Skeletal muscle satellite cell (primary cell): ENCODE measurements at regions not wholly inside any gene's neighbourhood (a gene's known extent, or its start where the extent isn't known, plus 50 kb on each side); places are given as distances from the start of the nearest gene placed in this dataset.

Experiments
- H3K27me3 ChIP-seq: 2 replicates; pipeline ENCODE4 v1.7.0; 2013; ENCODE audit warnings: low read length; ENCODE audit not compliant: control insufficient read depth, insufficient read depth
- H3K36me3 ChIP-seq: 2 replicates; pipeline ENCODE4 v1.7.0; 2013; ENCODE audit warnings: mild to moderate bottlenecking, control low read depth, low read length; ENCODE audit not compliant: insufficient read depth
- H3K4me1 ChIP-seq: 2 replicates; pipeline ENCODE4 v1.7.0; 2013; ENCODE audit warnings: low read length; ENCODE audit not compliant: control insufficient read depth, insufficient read depth
- H3K4me2 ChIP-seq: 2 replicates; pipeline ENCODE4 v1.7.0; 2013; ENCODE audit warnings: mild to moderate bottlenecking, low read length
- H3K4me3 ChIP-seq: 2 replicates; pipeline ENCODE4 v1.7.0; 2013; ENCODE audit warnings: low read length
- H3K9ac ChIP-seq: 2 replicates; pipeline ENCODE4 v1.7.0; 2013; ENCODE audit warnings: mild to moderate bottlenecking, low read depth, low read length, moderate library complexity
- H3K9me3 ChIP-seq: replicated peaks from 2 replicates; pipeline ENCODE4 v1.7.0; 2013; ENCODE audit warnings: mild to moderate bottlenecking, control low read depth, low read length

DNA sequence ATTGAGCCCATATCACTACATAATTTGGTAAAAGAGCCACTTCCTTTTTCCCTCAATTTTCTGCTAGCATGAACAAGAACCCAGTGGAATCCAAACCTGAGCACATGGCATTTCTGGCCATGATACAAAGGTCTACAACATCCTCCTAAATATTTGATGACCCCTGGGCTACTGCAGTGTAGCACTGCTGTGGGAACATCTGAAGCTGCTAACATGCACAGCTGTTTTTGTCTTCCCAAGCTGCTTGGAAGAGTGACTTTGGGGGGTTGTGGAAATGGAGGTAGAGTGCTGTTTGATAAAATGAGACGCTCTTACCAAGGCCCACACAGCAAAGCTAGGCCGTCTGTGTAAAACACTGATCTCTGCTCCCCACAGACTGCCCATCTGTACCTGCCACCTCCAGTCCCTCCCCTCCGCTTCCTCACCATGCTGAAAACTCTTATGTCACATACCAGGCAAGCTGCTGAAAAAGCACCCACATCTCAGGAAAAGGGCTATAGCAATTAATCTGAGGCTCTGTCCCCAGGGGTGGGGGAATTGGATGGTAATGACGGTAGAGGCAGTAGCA, 197.2 kb upstream of the HNRNPA3 start:
- peaks cover 1% of the 10 kb centered on the region for H3K27me3 ChIP-seq
- H3K9ac ChIP-seq = no peak overlapping the region
- H3K4me3 ChIP-seq = no peak overlapping the region
- H3K36me3 ChIP-seq = no peaks in the 10 kb centered on the region
- no peaks in the 10 kb centered on the region for H3K9me3 ChIP-seq
- H3K4me2 ChIP-seq = no peak overlapping the region
- no peaks in the 10 kb centered on the region for H3K4me1 ChIP-seq

DNA sequence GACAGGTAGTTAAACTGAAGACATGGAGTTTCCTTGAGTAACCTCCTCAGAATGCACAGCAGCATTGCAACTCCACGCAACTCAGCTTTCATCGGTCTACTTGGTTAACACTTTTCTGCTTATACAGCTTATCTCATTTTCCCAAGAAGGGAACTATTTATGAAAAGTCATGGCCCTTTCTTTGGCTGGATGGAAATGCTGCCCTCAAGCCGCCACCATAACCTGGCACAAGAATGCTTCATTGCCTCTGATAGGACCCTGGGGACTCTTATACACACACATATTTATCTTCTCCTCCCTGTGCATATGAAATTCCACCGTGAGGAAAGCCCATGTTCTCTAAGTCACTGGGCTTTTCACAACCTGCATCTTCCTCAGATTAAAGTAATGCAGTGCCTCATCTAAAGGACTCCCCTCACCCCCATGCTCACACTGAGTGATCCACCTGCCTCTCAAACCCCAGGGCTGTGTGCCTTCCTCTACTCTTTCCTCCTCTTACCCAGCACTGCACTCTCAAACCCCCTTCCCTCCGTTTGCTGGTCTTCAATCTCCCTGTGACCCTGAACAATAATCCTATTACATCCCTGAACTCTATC, 192.0 kb upstream of the HNRNPA3 start:
- Histone ChIP-seq H3K36me3 (no peaks in the 10 kb centered on the region), H3K9me3 (no peaks in the 10 kb centered on the region), H3K4me2 (no peak overlapping the region), H3K27me3 (peaks cover 18% of the 10 kb centered on the region), H3K4me1 (no peaks in the 10 kb centered on the region), H3K9ac (no peak overlapping the region), H3K4me3 (no peak overlapping the region)

DNA sequence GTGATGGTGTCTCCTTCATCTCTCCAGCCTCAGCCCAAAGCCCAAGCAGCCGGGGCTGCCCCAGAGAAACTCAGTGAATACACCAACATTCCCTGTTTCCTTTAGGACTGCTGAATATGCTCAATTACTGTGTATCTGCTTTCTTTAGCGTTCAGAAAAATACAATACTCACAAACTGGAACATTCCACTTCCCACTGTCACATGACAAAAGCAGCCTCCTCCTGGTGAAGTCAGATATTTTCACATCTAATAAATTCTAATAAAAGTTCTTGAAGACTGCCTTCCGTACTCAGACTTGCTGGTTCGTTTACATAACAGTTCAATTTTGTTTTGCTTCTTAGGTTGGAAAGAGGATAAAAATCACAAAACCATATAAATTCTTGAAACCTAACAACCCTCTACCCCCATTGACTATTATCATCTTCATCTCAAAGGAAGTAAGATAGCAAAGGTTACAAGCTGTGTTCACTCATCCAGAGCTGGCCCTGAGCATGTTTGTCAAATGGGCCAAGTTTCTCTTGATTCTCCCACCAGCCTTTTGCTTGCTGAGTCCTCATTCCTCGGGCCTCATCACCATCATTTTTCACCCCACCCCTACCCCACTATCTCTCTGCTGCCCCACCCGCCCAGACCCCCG, 190.8 kb upstream of the HNRNPA3 start:
- Histone ChIP-seq H3K9me3 (no peaks in the 10 kb centered on the region), H3K4me1 (no peaks in the 10 kb centered on the region), H3K9ac (no peak overlapping the region), H3K27me3 (peaks cover 18% of the 10 kb centered on the region), H3K4me3 (no peak overlapping the region), H3K36me3 (no peaks in the 10 kb centered on the region), H3K4me2 (no peak overlapping the region)

GRCh38 chr2:177024765-177025164, 187.8 kb upstream of the HNRNPA3 start:
- Histone ChIP-seq H3K4me2 (no peak overlapping the region), H3K4me1 (no peaks in the 10 kb centered on the region), H3K27me3 (peaks cover 18% of the 10 kb centered on the region), H3K9ac (no peak overlapping the region), H3K4me3 (no peak overlapping the region), H3K36me3 (no peaks in the 10 kb centered on the region), H3K9me3 (no peaks in the 10 kb centered on the region)

- Histone ChIP-seq H3K4me2 (no peak overlapping the region), H3K36me3 (no peaks in the 10 kb centered on the region), H3K9me3 (no peaks in the 10 kb centered on the region), H3K9ac (no peak overlapping the region), H3K4me3 (no peak overlapping the region), H3K4me1 (no peaks in the 10 kb centered on the region), H3K27me3 (peaks cover 11% of the 10 kb centered on the region)
Observed at GRCh38 chr2:177026253-177026652, 186.3 kb upstream of the HNRNPA3 start.

- peaks cover 8% of the 10 kb centered on the region for H3K27me3 ChIP-seq
- H3K9ac ChIP-seq = no peak overlapping the region
- H3K4me1 ChIP-seq = no peaks in the 10 kb centered on the region
- H3K4me2 ChIP-seq = no peak overlapping the region
- no peaks in the 10 kb centered on the region for H3K9me3 ChIP-seq
- no peak overlapping the region for H3K4me3 ChIP-seq
- no peaks in the 10 kb centered on the region for H3K36me3 ChIP-seq
Observed at GRCh38 chr2:177026956-177027355, 185.6 kb upstream of the HNRNPA3 start.

- H3K9me3 ChIP-seq = no peaks in the 10 kb centered on the region
- H3K9ac ChIP-seq = no peak overlapping the region
- H3K4me2 ChIP-seq = no peak overlapping the region
- H3K36me3 ChIP-seq = no peaks in the 10 kb centered on the region
- no peaks in the 10 kb centered on the region for H3K4me1 ChIP-seq
- H3K4me3 ChIP-seq = no peak overlapping the region
- peaks cover 6% of the 10 kb centered on the region for H3K27me3 ChIP-seq
Observed at GRCh38 chr2:177028296-177028695, 184.3 kb upstream of the HNRNPA3 start.

DNA sequence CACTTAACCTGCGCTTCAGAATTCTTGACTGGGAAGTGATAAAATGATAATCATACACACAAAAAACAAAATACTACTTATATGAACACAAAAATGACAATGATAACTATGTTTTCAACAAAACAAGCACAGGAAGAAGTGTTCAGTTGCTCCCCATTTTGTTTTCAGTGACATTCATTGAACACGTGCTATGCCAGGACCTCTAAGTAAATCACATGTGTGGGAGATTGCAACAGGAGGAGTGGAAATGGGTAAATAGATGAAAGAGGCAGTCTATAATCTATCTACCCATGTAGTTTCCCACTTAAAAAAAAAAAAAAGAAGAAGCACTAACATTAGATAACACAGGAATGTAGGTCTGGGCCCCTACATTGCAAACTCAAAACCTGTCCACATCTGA, 183.5 kb upstream of the HNRNPA3 start:
- Histone ChIP-seq H3K4me1 (no peaks in the 10 kb centered on the region), H3K4me2 (no peak overlapping the region), H3K4me3 (no peak overlapping the region), H3K27me3 (peaks cover 2% of the 10 kb centered on the region), H3K9ac (no peak overlapping the region), H3K36me3 (no peaks in the 10 kb centered on the region), H3K9me3 (no peaks in the 10 kb centered on the region)

- H3K4me2 ChIP-seq = no peak overlapping the region
- no peak overlapping the region for H3K4me3 ChIP-seq
- no peaks in the 10 kb centered on the region for H3K36me3 ChIP-seq
- no peak overlapping the region for H3K9ac ChIP-seq
- H3K9me3 ChIP-seq = no peaks in the 10 kb centered on the region
- H3K4me1 ChIP-seq = no peaks in the 10 kb centered on the region
- peaks cover 2% of the 10 kb centered on the region for H3K27me3 ChIP-seq
Observed at GRCh38 chr2:177029501-177029900, 183.1 kb upstream of the HNRNPA3 start.

DNA sequence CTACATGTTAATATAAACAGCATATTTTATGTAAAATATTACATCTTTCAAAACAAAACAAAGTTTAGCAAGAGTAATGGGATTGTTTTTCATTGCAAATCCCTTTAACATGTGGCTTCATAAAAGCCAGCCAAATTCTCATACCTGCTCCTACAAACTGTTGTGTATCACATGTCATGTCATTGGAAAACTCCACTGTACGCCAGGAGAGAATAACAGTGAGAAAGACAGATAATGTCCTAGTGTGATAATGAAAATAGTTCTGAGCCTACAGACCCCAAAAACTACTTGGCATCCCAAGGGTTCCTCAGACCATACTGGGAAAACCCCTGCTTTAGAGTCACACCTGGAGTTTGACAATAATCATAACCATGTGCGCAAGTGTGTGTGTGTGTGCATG, 182.7 kb upstream of the HNRNPA3 start:
- Histone ChIP-seq H3K9me3 (no peaks in the 10 kb centered on the region), H3K4me1 (no peaks in the 10 kb centered on the region), H3K27me3 (peaks cover 2% of the 10 kb centered on the region), H3K36me3 (no peaks in the 10 kb centered on the region), H3K9ac (no peak overlapping the region), H3K4me2 (no peak overlapping the region), H3K4me3 (no peak overlapping the region)

DNA sequence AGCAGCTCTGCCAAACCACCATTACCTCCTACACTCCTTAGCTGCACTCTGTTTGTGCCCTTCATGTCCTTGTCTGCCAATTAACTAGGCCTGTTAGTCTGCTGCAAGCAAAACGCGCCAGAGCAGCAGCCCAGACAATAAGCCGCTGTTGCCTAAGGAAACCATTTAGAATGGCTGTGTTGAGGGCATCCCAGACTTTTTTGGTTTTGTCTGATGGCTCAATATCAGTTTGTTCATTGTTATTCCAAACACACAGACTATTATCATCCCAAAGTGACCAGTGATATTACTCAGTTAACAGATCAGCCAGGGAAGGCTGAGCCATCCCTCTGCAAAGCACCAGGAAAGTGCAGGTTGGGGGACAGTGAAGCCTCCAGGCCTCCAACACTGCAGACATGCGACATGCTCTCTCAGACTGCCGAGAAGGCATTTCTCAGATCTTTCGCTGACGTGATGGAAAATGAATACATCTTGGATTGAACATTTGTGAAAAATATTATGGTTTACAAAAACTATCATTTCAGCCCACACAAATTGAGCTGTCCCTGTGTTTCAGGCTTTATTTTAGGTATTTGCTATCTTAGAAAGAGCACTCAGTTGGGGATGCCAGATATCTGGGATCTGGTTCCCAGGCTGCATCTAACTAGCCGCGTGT, 182.0 kb upstream of the HNRNPA3 start:
- Histone ChIP-seq H3K4me1 (no peaks in the 10 kb centered on the region), H3K27me3 (no peaks in the 10 kb centered on the region), H3K4me2 (no peak overlapping the region), H3K36me3 (no peaks in the 10 kb centered on the region), H3K4me3 (no peak overlapping the region), H3K9ac (no peak overlapping the region), H3K9me3 (no peaks in the 10 kb centered on the region)
